ENCODE measurements at regions not wholly inside any gene's neighbourhood (a gene's known extent, or its start where the extent isn't known, plus 50 kb on each side); places are given as distances from the start of the nearest gene placed in this dataset.

DNA sequence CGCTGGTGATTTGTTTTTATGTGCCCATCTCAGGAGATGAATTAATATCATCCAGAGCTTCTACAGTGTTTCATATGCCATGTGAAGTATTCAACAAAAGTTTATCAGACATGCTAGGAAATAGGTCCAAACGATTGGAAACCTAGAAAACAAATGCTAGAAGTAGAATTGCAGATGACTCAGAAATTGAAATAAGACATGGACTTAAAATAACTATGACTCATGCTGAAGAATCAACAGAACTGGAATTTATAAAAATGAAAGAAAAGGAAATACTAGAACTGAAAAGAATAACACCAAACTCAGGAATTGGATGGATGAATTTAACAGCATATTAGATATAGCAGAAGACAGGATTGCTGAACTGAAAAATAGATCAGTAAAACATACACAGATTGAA, 172.7 kb upstream of the GIMD1 start:
- Histone ChIP-seq H3K27me3 (ENCODE audit: insufficient read depth, low read length) (no peaks in the 10 kb centered on the region), H3K27ac (ENCODE audit: low read depth, low read length) (peak overlapping the region; percentile 47), H3K36me3 (ENCODE audit: insufficient read depth, low read length) (no peaks in the 10 kb centered on the region), H3K4me2 (ENCODE audit: low read length) (peak overlapping the region; percentile 74), H2AFZ (ENCODE audit: low read depth, low read length) (peak overlapping the region; percentile 24), H3K4me3 (ENCODE audit: insufficient read depth, low read depth, low read length) (no peak overlapping the region), H3K9ac (ENCODE audit: low read length) (peak overlapping the region; percentile 39), H4K20me1 (ENCODE audit: insufficient read depth, low read length) (no peaks in the 10 kb centered on the region), H3K4me1 (ENCODE audit: insufficient read depth, low read length) (peaks cover 6% of the 10 kb centered on the region), H3K9me3 (ENCODE audit: insufficient read depth, low read depth, low read length) (no peaks in the 10 kb centered on the region), H3K79me2 (ENCODE audit: insufficient read depth, low read length) (no peaks in the 10 kb centered on the region)
- DNase-seq (ENCODE audit: low read depth): peak; percentile 67
- peaks cover 9% of the 10 kb centered on the region for H3K9me3 Mint-ChIP-seq (ENCODE audit: unreplicated experiment)
- peak overlapping the region; percentile 8 for H3K27ac Mint-ChIP-seq (ENCODE audit: unreplicated experiment)
- TF ChIP-seq, protein P1, sequence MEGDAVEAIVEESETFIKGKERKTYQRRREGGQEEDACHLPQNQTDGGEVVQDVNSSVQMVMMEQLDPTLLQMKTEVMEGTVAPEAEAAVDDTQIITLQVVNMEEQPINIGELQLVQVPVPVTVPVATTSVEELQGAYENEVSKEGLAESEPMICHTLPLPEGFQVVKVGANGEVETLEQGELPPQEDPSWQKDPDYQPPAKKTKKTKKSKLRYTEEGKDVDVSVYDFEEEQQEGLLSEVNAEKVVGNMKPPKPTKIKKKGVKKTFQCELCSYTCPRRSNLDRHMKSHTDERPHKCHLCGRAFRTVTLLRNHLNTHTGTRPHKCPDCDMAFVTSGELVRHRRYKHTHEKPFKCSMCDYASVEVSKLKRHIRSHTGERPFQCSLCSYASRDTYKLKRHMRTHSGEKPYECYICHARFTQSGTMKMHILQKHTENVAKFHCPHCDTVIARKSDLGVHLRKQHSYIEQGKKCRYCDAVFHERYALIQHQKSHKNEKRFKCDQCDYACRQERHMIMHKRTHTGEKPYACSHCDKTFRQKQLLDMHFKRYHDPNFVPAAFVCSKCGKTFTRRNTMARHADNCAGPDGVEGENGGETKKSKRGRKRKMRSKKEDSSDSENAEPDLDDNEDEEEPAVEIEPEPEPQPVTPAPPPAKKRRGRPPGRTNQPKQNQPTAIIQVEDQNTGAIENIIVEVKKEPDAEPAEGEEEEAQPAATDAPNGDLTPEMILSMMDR (IDR thresholded peaks at IDR 0.05; ENCODE audit: insufficient read depth, low read depth, low read length): no peak
- TF ChIP-seq EZH2 (IDR thresholded peaks at IDR 0.05; ENCODE audit: insufficient read depth, low read length): no peak
- no peaks in the 10 kb centered on the region for H3K36me3 Mint-ChIP-seq (ENCODE audit: low read depth, unreplicated experiment)
- no peaks in the 10 kb centered on the region for H3K27me3 Mint-ChIP-seq (ENCODE audit: low read depth, unreplicated experiment)
- no peak overlapping the region for H3K4me3 Mint-ChIP-seq (ENCODE audit: unreplicated experiment)
- FAIRE-seq: peak; percentile 89
- H3K4me1 Mint-ChIP-seq (ENCODE audit: low read depth, unreplicated experiment): peaks cover 9% of the 10 kb centered on the region

DNA sequence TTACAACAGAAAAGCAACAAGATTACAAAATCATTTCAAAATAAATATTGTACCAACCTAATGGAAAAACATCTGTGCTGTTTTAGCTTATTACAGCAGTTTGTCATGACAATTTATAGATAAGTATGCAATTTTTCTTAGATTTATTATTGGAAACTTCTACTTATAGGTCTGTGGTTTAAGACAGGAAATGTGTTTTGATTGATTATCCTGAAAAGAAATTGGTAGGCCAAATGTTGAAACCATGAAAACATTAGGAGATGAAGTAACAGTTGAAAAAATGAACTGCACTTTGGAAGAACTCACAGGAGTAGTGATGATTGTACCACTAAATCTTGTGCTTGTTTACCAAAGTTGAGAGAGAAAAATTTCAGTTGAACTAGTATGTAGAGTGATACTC, 162.2 kb upstream of the GIMD1 start:
- H3K4me1 Mint-ChIP-seq (ENCODE audit: low read depth, unreplicated experiment): peaks cover 7% of the 10 kb centered on the region
- Histone ChIP-seq H3K27ac (ENCODE audit: low read depth, low read length) (no peak overlapping the region), H3K4me2 (ENCODE audit: low read length) (no peak overlapping the region), H3K27me3 (ENCODE audit: insufficient read depth, low read length) (no peaks in the 10 kb centered on the region), H3K4me3 (ENCODE audit: insufficient read depth, low read depth, low read length) (no peak overlapping the region), H3K4me1 (ENCODE audit: insufficient read depth, low read length) (peaks cover 10% of the 10 kb centered on the region), H4K20me1 (ENCODE audit: insufficient read depth, low read length) (no peaks in the 10 kb centered on the region), H2AFZ (ENCODE audit: low read depth, low read length) (no peak overlapping the region), H3K79me2 (ENCODE audit: insufficient read depth, low read length) (no peaks in the 10 kb centered on the region), H3K9ac (ENCODE audit: low read length) (no peak overlapping the region), H3K9me3 (ENCODE audit: insufficient read depth, low read depth, low read length) (no peaks in the 10 kb centered on the region), H3K36me3 (ENCODE audit: insufficient read depth, low read length) (no peaks in the 10 kb centered on the region)
- H3K9me3 Mint-ChIP-seq (ENCODE audit: unreplicated experiment): peaks cover 4% of the 10 kb centered on the region
- FAIRE-seq (peak; percentile 75), DNase-seq (ENCODE audit: low read depth) (peak; percentile 71)
- H3K36me3 Mint-ChIP-seq (ENCODE audit: low read depth, unreplicated experiment): no peaks in the 10 kb centered on the region
- TF ChIP-seq EZH2 (IDR thresholded peaks at IDR 0.05; ENCODE audit: insufficient read depth, low read length): no peak
- TF ChIP-seq, protein P1 (IDR thresholded peaks at IDR 0.05; ENCODE audit: insufficient read depth, low read depth, low read length): no peak
- no peak overlapping the region for H3K4me3 Mint-ChIP-seq (ENCODE audit: unreplicated experiment)
- H3K27ac Mint-ChIP-seq (ENCODE audit: unreplicated experiment): no peak overlapping the region
- no peaks in the 10 kb centered on the region for H3K27me3 Mint-ChIP-seq (ENCODE audit: low read depth, unreplicated experiment)

DNA sequence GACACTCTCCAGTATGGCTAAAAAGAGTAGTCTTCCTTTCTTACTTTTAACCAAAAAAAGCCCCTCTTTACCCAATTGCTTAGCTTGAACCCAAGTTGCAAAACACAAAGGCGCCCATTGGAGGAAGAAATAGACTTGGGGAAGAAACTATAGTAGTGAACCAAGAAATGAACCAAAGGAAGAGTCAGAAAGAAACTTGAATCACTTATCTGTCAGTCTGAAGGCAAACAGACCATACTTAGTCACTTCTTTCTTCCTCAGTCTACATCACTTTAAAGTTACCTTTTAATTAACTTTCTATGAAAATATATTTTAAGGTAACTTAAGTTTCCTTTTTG, 161.4 kb upstream of the GIMD1 start:
- Histone ChIP-seq H3K9ac (ENCODE audit: low read length) (no peak overlapping the region), H3K4me1 (ENCODE audit: insufficient read depth, low read length) (peaks cover 10% of the 10 kb centered on the region), H3K36me3 (ENCODE audit: insufficient read depth, low read length) (no peaks in the 10 kb centered on the region), H3K4me3 (ENCODE audit: insufficient read depth, low read depth, low read length) (no peak overlapping the region), H2AFZ (ENCODE audit: low read depth, low read length) (peak overlapping the region; percentile 44), H3K9me3 (ENCODE audit: insufficient read depth, low read depth, low read length) (no peaks in the 10 kb centered on the region), H3K79me2 (ENCODE audit: insufficient read depth, low read length) (no peaks in the 10 kb centered on the region), H4K20me1 (ENCODE audit: insufficient read depth, low read length) (no peaks in the 10 kb centered on the region), H3K4me2 (ENCODE audit: low read length) (peak overlapping the region; percentile 40), H3K27me3 (ENCODE audit: insufficient read depth, low read length) (no peaks in the 10 kb centered on the region), H3K27ac (ENCODE audit: low read depth, low read length) (peak overlapping the region; percentile 67)
- DNase-seq (ENCODE audit: low read depth) (no peak), FAIRE-seq (no peak)
- no peak overlapping the region for H3K27ac Mint-ChIP-seq (ENCODE audit: unreplicated experiment)
- peaks cover 7% of the 10 kb centered on the region for H3K4me1 Mint-ChIP-seq (ENCODE audit: low read depth, unreplicated experiment)
- no peak overlapping the region for H3K4me3 Mint-ChIP-seq (ENCODE audit: unreplicated experiment)
- H3K36me3 Mint-ChIP-seq (ENCODE audit: low read depth, unreplicated experiment): no peaks in the 10 kb centered on the region
- H3K27me3 Mint-ChIP-seq (ENCODE audit: low read depth, unreplicated experiment): no peaks in the 10 kb centered on the region
- peaks cover 4% of the 10 kb centered on the region for H3K9me3 Mint-ChIP-seq (ENCODE audit: unreplicated experiment)
- no peak for TF ChIP-seq EZH2 (IDR thresholded peaks at IDR 0.05; ENCODE audit: insufficient read depth, low read length)
- TF ChIP-seq, protein P1 (IDR thresholded peaks at IDR 0.05; ENCODE audit: insufficient read depth, low read depth, low read length): no peak

All from astrocyte (in vitro differentiated cells and primary cell).